Transverse colon (tissue), 4 donors: ENCODE measurements at regions not wholly inside any gene's neighbourhood (a gene's known extent, or its start where the extent isn't known, plus 50 kb on each side); places are given as distances from the start of the nearest gene placed in this dataset.

Source experiments
- DNase-seq: peaks from one replicate; pipeline ENCODE4 v3.0.0-alpha.2; 2019
- H3K27ac ChIP-seq, 4 donors: fragments of 200-600 bp; sonication (generic); 2 replicates each; pipeline ENCODE4 v1.5.1; 2016 to 2018; ENCODE audit warnings: inconsistent platforms in 4 of 4
- H3K27me3 ChIP-seq: fragments of 200-600 bp; sonication (generic); 2 replicates; pipeline ENCODE4 v1.5.1; 2017; ENCODE audit warnings: inconsistent platforms
- H3K36me3 ChIP-seq, 4 donors: fragments of 200-600 bp; sonication (generic); 2 replicates each; pipeline ENCODE4 v1.5.1; 2017 to 2019; ENCODE audit warnings: inconsistent platforms in 4 of 4
- H3K4me1 ChIP-seq, 4 donors: fragments of 200-600 bp; sonication (generic); 2 replicates each; pipeline ENCODE4 v1.5.1; 2017 to 2020; ENCODE audit warnings: inconsistent platforms in 4 of 4
- H3K4me3 ChIP-seq, 4 donors: fragments of 200-600 bp; sonication (generic); 1 replicate in 1 of 4; 2 replicates in 3 of 4; pipeline versions ENCODE4 v1.5.1 to v1.6.1; 2017 to 2019; ENCODE audit warnings: inconsistent platforms in 4 of 4
- H3K9me3 ChIP-seq, 2 donors: fragments of 200-600 bp; sonication (generic); 2 replicates each; pipeline ENCODE4 v1.5.1; 2017 to 2019; ENCODE audit warnings: inconsistent platforms in 2 of 2
- CTCF ChIP-seq, 5 experiments: fragments of 200-600 bp in 3 of 5; fragments of 450-650 bp in 2 of 5; sonication (generic) in 3 of 5; IDR thresholded peaks; 1 replicate in 2 of 5; 2 replicates in 3 of 5; pipeline ENCODE4 v1.5.1; 2016 to 2017; ENCODE audit warnings: antibody characterized with exemption in 5 of 5, inconsistent platforms in 3 of 5, mild to moderate bottlenecking in 2 of 5, moderate library complexity in 1 of 5
- EP300 ChIP-seq: sonication (generic); formaldehyde crosslinking; IDR thresholded peaks from one replicate; pipeline ENCODE4 v1.6.1; 2017; ENCODE audit warnings: antibody characterized with exemption, low read depth
- POLR2A ChIP-seq: fragments of 450-650 bp; IDR thresholded peaks from one replicate; pipeline ENCODE4 v1.6.1; 2016; ENCODE audit warnings: antibody characterized with exemption, mild to moderate bottlenecking, moderate library complexity
- POLR2AphosphoS5 ChIP-seq, 3 donors: sonication (generic); formaldehyde crosslinking; IDR thresholded peaks; one replicate each; pipeline ENCODE4 v1.6.1; 2016; ENCODE audit warnings: antibody characterized with exemption in 3 of 3
- WGBS, 2 donors: methylation state at CpG; one replicate each; pipeline ENCODE4 v1.1.5; 2018; ENCODE audit warnings: low coverage in 1 of 2; 5-methylcytosine and 5-hydroxymethylcytosine counted together
- in situ Hi-C, 4 donors: fragments of 200-750 bp; cut with MboI; loops; one replicate each; pipeline versions ENCODE4 v1.15.0 to v1.15.1; 2017; ENCODE audit warnings: low sequenced_read_pairs in 3 of 4, low pct_ligation_motif_present in 1 of 4, low pct_unique_long_range_greater_than_20kb in 1 of 4
- intact Hi-C: fragments of 100-400 bp; cut with DNase I; formaldehyde crosslinking; loops from one replicate; pipeline ENCODE4 v1.15.1; 2023; ENCODE audit warnings: low total_unique reads

GRCh38 chr12:28652239-28652638 is 462.0 kb downstream of the CCDC91 start:
- no peaks in the 10 kb centered on the region for H3K27me3 ChIP-seq
- no peaks in the 10 kb centered on the region for H3K9me3 ChIP-seq
- intact Hi-C loops (no loop called here), in situ Hi-C loops (no loop called here)
- no peaks in the 10 kb centered on the region for H3K4me1 ChIP-seq
- no peak overlapping the region for H3K27ac ChIP-seq
- DNase-seq = no peak
- no peaks in the 10 kb centered on the region for H3K36me3 ChIP-seq
- TF ChIP-seq POLR2A (no peak), CTCF (IDR thresholded peaks at IDR 0.05) (no peak), EP300 (no peak), POLR2AphosphoS5 (IDR thresholded peaks at IDR 0.05) (no peak)
- H3K4me3 ChIP-seq = no peak overlapping the region
- WGBS, 2 donors = 82 to 89% methylated on average over 1 of the region's 1 CpG

- in situ Hi-C loops (no loop called here), intact Hi-C loops (no loop called here)
- TF ChIP-seq CTCF (IDR thresholded peaks at IDR 0.05) (no peak), POLR2A (no peak), POLR2AphosphoS5 (IDR thresholded peaks at IDR 0.05) (no peak), EP300 (no peak)
- H3K4me1 ChIP-seq = no peaks in the 10 kb centered on the region
- 83% methylated on average over 3 of the region's 3 CpGs for whole genome bisulfite sequencing, 2 donors
- H3K27me3 ChIP-seq = no peaks in the 10 kb centered on the region
- no peak overlapping the region for H3K4me3 ChIP-seq
- no peak overlapping the region for H3K27ac ChIP-seq
- no peaks in the 10 kb centered on the region for H3K36me3 ChIP-seq
- DNase-seq = no peak
- H3K9me3 ChIP-seq = peaks cover 0 to 6% of the 10 kb centered on the region in 2 donors
Measured at GRCh38 chr12:28681980-28682379, 467.1 kb upstream of the FAR2 start.

- DNase-seq = no peak
- in situ Hi-C loops (no loop called here), intact Hi-C loops (no loop called here)
- Histone ChIP-seq H3K27me3 (no peaks in the 10 kb centered on the region), H3K9me3 (no peaks in the 10 kb centered on the region), H3K4me3 (no peak overlapping the region), H3K4me1 (no peaks in the 10 kb centered on the region), H3K36me3 (no peaks in the 10 kb centered on the region), H3K27ac (no peak overlapping the region)
- WGBS, 2 donors = 82 to 88% methylated on average over 4 of the region's 4 CpGs
- TF ChIP-seq POLR2A = no peak
- no peak for TF ChIP-seq CTCF (IDR thresholded peaks at IDR 0.05)
Measured at GRCh38 chr12:28683366-28683765, 465.7 kb upstream of the FAR2 start.

GRCh38 chr12:28689398-28690175 is 459.5 kb upstream of the FAR2 start:
- Histone ChIP-seq H3K4me1 (no peaks in the 10 kb centered on the region), H3K4me3 (no peak overlapping the region), H3K36me3 (no peaks in the 10 kb centered on the region), H3K9me3 (no peaks in the 10 kb centered on the region), H3K27me3 (no peaks in the 10 kb centered on the region), H3K27ac (no peak overlapping the region)
- in situ Hi-C loops = no loop called here
- TF ChIP-seq CTCF (IDR thresholded peaks at IDR 0.05) (no peak), POLR2AphosphoS5 (IDR thresholded peaks at IDR 0.05) (no peak), POLR2A (no peak), EP300 (no peak)
- WGBS, 2 donors = 78 to 79% methylated on average over 2 to 4 of the region's 4 CpGs
- intact Hi-C loops = no loop called here
- no peak for DNase-seq
